HUES48 (cell line): ENCODE measurements at regions not wholly inside any gene's neighbourhood (a gene's known extent, or its start where the extent isn't known, plus 50 kb on each side); places are given as distances from the start of the nearest gene placed in this dataset.

Source experiments
- H3K27ac ChIP-seq: one replicate; pipeline ENCODE4 v1.7.0; 2013; ENCODE audit warnings: low read depth, low read length, inconsistent platforms
- H3K27me3 ChIP-seq: 2 replicates; pipeline ENCODE4 v1.6.1; 2013; ENCODE audit warnings: mild to moderate bottlenecking, low read length; ENCODE audit not compliant: control insufficient read depth, insufficient read depth
- H3K36me3 ChIP-seq: 2 replicates; pipeline ENCODE4 v1.6.1; 2013; ENCODE audit warnings: low read length; ENCODE audit not compliant: control insufficient read depth, insufficient read depth
- H3K4me1 ChIP-seq: 2 replicates; pipeline ENCODE4 v1.6.1; 2013; ENCODE audit warnings: mild to moderate bottlenecking, low read length; ENCODE audit not compliant: control insufficient read depth, insufficient read depth
- H3K4me3 ChIP-seq: 2 replicates; pipeline ENCODE4 v1.5.1; 2013; ENCODE audit warnings: mild to moderate bottlenecking, low read depth, low read length
- H3K9ac ChIP-seq: 2 replicates; pipeline ENCODE4 v1.6.1; 2013; ENCODE audit warnings: mild to moderate bottlenecking, low read depth, low read length, moderate library complexity
- H3K9me3 ChIP-seq: 2 replicates; pipeline ENCODE4 v1.6.1; 2013; ENCODE audit warnings: low read length; ENCODE audit not compliant: control insufficient read depth, insufficient read depth

DNA sequence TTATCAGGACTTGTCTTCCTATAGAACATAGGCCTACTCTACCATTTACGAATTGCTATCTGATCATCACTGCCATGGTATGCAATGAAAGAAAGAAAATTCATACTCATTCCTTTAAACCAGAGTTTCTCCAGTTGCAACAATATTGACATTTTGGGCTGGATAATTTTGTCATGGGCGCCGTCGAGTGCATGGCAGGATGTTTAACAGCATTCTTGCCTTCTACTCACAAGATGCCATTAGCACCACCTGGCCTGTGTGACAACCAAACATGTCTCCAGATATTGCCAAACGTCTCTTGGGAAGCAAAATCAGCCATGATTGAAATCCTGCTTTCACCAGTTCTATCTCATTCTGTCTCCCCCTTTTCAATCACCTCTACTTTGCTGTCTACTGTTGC lies 63.6 kb upstream of the ARHGAP24 start:
- Histone ChIP-seq H3K4me1 (no peaks in the 10 kb centered on the region), H3K4me3 (no peak overlapping the region), H3K9ac (no peak overlapping the region), H3K27me3 (no peaks in the 10 kb centered on the region), H3K27ac (no peak overlapping the region), H3K36me3 (no peaks in the 10 kb centered on the region), H3K9me3 (no peaks in the 10 kb centered on the region)

DNA sequence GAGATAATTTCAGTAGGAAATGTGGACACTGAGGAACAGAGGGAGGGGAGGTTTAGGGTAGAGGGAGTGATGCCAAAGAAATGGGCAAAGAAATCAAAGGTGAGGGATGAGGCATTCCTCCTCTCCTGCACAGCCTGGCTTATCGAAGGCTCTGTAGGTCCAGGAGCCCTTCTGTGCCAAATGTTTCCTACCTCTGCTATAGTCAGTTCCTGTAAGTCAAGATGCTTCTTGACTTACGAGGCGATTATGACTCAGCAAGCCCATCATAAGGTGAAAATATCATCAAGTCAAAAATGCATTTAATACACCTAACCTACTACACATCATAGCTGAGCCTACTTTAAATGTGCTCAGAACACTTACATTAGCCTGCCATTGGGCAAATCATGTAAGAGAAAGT lies 60.0 kb upstream of the ARHGAP24 start:
- Histone ChIP-seq H3K9me3 (no peaks in the 10 kb centered on the region), H3K27ac (no peak overlapping the region)

GRCh38 chr4:85416094-85416493 lies 58.9 kb upstream of the ARHGAP24 start:
- no peaks in the 10 kb centered on the region for H3K36me3 ChIP-seq
- H3K27ac ChIP-seq, result no peak overlapping the region
- no peaks in the 10 kb centered on the region for H3K9me3 ChIP-seq
- H3K4me1 ChIP-seq, result no peaks in the 10 kb centered on the region
- no peaks in the 10 kb centered on the region for H3K27me3 ChIP-seq
- no peak overlapping the region for H3K4me3 ChIP-seq
- H3K9ac ChIP-seq, result no peak overlapping the region

More for the DNA sequence above, 60.0 kb upstream of the ARHGAP24 start:
- Histone ChIP-seq H3K4me3 (no peak overlapping the region), H3K4me1 (no peaks in the 10 kb centered on the region), H3K36me3 (no peaks in the 10 kb centered on the region), H3K27me3 (no peaks in the 10 kb centered on the region), H3K9ac (no peak overlapping the region)

- Histone ChIP-seq H3K4me1 (no peaks in the 10 kb centered on the region), H3K9me3 (no peaks in the 10 kb centered on the region)
Observed at GRCh38 chr4:85419103-85419502, 55.8 kb upstream of the ARHGAP24 start.

DNA sequence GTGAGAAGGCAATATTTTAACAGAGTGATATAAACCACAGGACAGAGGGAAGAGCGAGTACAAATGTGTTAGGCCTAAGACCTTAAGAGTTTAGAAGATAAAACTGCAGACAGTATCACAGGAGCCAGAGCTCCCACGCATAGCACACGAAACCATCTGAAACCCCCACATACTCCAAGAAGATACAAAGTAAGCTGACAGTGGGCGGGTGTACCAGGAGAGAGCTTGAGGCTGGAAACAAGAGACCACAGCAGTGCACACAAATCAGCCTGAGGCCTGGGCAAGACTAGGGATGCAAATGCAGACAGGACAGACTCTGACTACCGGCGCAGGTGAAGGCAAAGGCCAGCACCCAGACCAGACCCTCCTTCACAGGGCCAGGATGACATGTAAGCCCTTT lies 54.1 kb upstream of the ARHGAP24 start:
- no peak overlapping the region for H3K4me3 ChIP-seq
- H3K27ac ChIP-seq, result no peak overlapping the region
- H3K9ac ChIP-seq, result no peak overlapping the region

More at GRCh38 chr4:85419103-85419502, 55.8 kb upstream of the ARHGAP24 start:
- H3K36me3 ChIP-seq, result no peaks in the 10 kb centered on the region
- no peak overlapping the region for H3K27ac ChIP-seq
- H3K4me3 ChIP-seq, result no peak overlapping the region
- no peaks in the 10 kb centered on the region for H3K27me3 ChIP-seq
- H3K9ac ChIP-seq, result no peak overlapping the region

DNA sequence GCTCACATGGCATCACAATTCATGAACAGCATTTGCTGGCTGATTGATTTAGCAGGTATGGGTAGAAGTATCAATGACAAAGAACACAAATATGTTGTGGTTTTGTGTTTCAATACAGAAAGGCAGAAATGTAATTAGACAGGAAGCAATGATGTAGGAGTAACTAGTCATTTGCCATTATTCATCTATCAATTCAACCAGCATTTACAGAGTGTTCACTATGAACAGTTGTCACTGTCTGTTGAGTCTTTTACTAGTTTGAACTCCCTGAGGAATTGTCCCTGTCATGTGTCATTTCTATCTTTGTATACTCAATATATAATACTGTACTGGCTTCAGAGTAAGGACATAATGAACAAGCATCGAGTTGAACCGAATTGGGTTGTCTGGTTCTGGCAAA lies 51.5 kb upstream of the ARHGAP24 start:
- no peak overlapping the region for H3K4me3 ChIP-seq
- H3K9me3 ChIP-seq, result no peaks in the 10 kb centered on the region
- H3K27ac ChIP-seq, result no peak overlapping the region
- H3K9ac ChIP-seq, result no peak overlapping the region
- H3K4me1 ChIP-seq, result peaks cover 7% of the 10 kb centered on the region; the same call in 1 of the 2 replicates
- no peaks in the 10 kb centered on the region for H3K27me3 ChIP-seq
- H3K36me3 ChIP-seq, result no peaks in the 10 kb centered on the region

More for the DNA sequence above, 54.1 kb upstream of the ARHGAP24 start:
- no peaks in the 10 kb centered on the region for H3K27me3 ChIP-seq
- H3K36me3 ChIP-seq, result no peaks in the 10 kb centered on the region
- H3K9me3 ChIP-seq, result no peaks in the 10 kb centered on the region
- H3K4me1 ChIP-seq, result 0 out of 2 replicates have a peak, but pooled peaks cover under 1% of the 10 kb centered on the region
